HCEC 1CT (cell line): ENCODE measurements at regions not wholly inside any gene's neighbourhood (a gene's known extent, or its start where the extent isn't known, plus 50 kb on each side); places are given as distances from the start of the nearest gene placed in this dataset.
"Not testable (repeated sequence)": the region's sequence is repeated elsewhere in the genome, so short reads cannot be mapped to it uniquely, and the experiment has no call there.

Experiments
- DNase-seq: peaks from one replicate; pipeline ENCODE4 v3.0.0-alpha.2; 2017

DNA sequence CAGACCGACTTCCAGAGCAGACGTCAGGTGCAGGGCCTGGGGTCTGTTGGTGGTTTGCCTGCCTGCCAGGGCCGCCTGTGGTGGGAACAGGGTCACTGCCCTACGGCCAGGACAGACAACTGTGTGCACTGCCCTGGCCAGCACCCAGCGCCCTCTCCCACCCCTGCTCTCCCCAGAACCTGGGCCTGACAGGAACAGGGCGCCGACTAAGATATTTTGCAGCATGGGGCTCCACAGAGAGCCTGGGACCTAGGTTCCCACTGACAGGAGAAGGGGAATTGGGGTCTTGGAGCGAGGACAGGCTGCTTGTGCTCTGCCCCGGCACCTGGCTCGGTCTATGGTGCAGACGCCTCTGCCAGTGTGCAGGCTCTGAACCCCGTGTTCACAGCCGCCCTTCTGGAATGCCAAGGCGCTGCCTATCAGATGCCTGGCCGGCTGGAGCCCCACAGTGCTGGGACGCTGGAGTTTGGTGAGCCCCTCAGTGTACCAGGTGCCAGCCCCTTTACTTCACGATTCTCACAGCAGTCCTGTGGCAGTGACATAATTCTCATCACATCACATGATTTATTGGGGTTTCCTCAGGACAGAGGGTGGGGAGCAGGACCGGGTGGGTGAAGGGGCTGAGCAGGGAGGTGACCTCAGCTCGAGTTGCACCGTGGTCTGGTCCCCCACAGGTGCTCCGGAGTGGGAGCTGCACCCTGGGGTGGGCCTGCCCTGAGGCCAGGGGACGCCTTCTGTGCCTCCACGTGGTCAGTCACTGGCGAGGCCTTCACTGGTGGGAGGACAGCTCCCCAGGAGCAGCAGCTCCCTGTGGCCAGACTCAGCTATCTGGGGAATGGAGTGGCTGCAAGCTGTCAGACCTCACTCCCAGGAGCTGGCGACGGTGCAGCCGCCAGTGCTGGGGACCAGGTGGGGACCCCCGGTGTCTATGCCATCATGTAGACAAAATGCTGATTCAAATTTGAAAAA, 113.8 kb upstream of the LRPAP1 start:
- no peak for DNase-seq

DNA sequence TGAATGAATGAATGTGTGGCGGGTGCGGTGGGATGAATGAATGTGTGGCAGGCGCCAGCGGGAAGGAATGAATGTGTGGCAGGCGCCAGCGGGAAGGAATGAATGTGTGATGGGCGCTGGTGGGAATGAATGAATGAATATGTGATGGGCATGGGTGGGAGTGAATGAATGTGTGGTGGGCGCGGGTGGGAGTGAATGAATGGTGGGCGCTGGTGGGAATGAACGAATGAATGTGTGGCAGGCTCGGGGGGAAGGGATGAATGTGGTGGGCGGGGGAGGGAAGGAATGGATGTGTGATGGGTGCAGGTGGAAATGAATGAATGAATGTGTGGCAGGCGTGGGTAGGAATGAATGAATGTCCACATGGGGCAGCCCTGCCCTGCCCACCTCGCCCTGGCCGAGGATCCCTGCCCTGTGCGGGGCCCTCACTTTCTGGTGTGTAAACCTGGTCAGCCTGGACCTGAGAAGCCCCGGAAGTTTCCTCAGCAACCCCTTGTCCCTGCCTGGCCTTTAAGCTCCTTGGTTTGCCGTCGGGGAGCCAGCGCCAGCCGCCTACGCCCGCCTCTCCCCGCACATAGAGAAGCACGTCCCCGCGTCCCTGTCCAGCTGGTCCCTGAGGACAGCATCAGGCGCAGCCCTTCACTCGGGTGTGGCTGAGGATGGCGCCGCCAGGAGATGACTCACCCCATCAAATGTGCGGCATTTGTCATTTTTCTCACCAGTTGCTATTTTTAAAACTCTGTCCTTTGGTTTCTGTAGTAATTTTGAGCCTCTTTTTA, 112.8 kb upstream of the LRPAP1 start:
- DNase-seq, result no peak

- no peak for DNase-seq
Observed at GRCh38 chr4:3643518-3644433, 111.6 kb upstream of the LRPAP1 start.

GRCh38 chr4:3642806-3643517, 110.7 kb upstream of the LRPAP1 start:
- DNase-seq, result no peak

- DNase-seq, result no peak
Observed at GRCh38 chr4:3642056-3642630, 109.9 kb upstream of the LRPAP1 start.

- DNase-seq, result no peak
Observed at GRCh38 chr4:3641501-3641900, 109.3 kb upstream of the LRPAP1 start.

DNA sequence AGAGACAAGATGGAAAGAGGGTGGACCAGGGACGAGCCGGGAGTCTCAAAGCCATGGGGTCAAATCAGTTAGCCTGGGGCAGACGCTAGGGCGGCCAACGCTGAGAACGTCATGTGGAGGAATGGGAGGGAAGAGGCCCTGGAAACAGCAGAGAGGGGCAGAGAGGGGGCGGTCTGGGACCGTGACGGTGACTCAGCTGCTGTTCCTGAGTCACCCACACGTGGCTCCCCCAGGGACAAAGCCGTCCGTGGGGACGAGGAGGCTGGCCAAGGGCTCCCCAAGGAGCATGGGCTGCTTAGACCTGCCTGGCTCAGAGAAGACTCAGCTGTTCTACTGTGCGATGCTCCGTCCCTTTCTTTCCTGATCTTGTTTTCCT, 108.4 kb upstream of the LRPAP1 start:
- no peak for DNase-seq

GRCh38 chr4:3639613-3640586, 107.7 kb upstream of the LRPAP1 start:
- no peak for DNase-seq

DNA sequence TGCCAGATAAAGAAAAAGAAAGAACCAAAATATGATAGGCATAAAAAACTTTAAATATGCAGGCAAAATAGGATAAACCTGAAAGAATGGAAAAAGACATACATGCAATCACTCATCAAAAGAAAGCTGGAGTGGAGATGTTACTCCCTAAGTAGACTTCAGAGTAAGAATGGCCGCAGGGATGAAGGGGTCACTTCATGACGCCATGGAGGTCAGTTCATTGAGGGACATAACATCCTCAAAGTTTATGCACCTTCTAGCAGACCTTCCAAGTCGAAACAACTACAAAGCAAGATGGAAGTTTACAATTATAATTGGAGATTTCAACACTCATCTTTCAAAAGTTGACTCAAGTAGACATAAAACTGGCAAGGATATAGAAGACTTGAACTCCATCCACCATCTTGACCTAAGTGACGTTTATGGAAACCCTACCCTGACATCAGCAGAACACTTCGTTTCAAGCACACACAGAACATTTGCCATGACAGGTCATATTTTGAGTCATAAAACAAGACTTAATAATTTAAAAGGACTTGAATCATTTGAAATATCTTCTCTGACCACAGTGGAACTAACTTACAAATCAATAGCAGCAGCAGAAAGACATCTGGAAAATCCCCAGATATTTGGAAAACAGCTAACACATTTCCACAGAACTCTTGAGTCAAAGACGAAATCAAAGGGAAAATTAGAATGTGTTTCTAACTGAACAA, 106.0 kb upstream of the LRPAP1 start:
- no peak for DNase-seq

- no peak for DNase-seq
Observed at GRCh38 chr4:3637326-3638016, 105.2 kb upstream of the LRPAP1 start.

DNA sequence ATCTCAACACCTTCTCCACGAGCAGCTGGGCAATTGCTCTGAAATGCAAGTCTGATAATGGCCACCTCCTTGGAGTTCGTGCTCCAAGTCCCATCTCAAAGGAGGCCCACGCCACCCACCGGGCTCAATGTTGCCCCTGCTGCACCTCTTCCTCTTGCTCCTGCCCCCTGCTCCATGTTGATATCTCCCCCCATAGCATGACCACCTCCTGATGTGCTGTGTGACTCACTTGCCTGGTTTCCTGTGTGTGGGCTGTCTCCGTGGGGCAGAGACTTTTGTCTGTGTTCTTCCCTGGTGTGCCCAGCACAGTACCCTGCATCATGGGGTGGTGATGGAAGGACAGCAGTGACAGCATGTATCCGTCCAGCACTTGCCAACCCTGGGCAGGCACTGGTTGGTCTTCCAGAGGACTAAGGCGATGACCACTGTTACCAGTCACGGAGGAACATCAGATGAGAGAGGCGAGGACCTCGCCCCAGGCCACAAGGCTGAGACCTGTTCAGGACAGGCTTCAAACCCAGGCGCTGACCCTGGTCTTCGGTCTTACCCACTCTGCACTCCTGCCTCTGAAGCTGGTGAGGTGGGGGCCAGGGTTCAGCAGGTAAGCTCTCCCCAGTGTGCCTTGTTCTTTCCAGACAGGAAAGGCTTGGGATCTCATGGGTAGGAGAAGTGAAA, 104.6 kb upstream of the LRPAP1 start:
- no peak for DNase-seq

- not testable (repeated sequence) for DNase-seq
Observed at GRCh38 chr4:3636020-3636419, 103.8 kb upstream of the LRPAP1 start.

DNA sequence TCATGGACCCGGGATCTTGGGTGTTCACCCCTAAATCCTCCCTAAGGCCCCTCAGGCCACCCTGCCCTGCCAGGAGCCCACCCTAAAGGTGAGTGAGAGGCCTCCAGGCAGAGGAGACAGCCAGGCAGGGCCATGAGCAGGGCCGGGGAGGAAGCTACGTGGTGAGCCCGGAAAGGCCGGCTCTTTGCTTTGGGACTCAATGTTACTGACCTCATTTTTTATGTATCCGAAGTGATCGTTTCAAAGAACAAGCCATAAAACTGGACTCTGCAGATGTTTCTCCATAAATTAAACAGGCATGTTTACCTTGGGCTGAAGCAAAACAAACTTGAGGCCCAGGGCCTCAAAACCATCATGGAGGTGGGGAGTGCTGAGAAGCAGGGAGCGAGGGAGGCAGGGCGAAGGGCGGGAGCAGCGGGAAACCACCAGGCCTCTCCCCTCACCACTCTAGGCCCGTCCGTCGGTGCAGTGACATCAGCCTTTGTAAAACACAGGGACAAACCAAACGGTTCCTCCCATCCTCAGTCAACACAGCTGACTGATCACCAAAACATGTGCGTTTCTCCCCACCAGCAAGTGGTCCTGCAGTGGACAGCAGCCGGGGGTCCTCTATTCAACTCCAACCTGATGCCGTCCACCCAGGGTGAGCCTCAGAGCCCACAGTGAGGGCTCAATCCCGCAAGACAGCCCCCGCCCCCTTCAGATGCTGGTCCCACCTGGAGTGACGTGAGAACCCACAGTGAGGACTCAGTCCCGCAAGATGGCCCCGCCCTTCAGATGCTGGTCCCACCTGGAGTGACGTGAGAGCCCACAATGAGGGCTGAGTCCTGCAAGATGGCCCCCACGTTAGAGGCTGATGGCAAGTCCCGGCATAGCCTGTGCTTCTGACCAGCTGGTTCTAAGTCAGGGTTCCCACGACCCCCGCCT, 102.9 kb upstream of the LRPAP1 start:
- DNase-seq, result no peak

DNA sequence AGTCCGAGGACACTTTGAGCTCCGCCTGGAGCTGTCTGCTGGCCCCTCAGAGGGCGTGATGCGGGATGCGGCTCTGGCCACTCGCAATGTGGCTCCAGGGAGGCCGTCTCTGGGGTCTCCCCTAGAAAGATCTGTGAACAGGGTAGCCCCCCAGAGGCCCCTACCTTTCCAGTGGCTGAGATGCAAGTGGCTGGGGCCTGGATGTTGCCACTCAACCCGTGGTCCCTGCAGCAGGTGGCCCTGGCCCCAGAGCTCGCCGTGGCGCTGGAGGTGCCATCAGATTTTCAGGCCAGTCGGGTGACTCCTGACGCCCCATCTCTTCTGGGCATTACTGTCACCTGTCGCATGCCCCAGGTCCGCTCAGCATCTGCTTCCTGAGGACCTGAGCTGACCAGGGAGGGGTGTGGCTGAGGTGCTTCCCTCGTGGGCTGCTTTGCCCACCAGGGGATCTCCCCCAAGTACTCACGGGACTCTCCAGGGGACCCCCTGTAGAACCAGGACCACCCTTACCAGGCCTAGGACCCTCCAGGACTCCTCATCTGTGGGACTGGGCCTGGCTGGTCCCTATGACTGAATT, 102.1 kb upstream of the LRPAP1 start:
- DNase-seq, result no peak

DNA sequence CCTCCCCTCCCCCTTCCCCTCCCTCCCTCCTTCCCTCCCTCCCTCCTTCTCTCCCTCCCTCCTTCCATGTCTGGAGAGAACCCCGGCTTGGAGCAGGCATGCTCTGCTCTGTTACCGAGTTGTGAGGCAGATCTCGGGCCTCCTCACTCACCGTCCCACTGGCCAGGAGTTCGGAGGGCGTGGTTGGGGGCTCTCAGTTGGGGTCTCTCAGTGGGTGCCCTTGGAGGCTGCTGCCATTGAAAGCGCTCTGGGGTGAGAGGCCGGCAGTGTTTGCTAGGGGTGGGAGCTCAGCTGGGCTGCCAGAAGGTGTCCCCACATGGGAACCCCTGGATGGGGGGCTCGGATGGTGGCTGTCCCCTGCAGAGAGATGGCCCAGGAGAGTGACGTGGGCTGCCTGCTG, 101.1 kb upstream of the LRPAP1 start:
- not testable (repeated sequence) for DNase-seq

GRCh38 chr4:3632794-3633193, 100.6 kb upstream of the LRPAP1 start:
- DNase-seq, result not testable (repeated sequence)
